ENCODE measurements at regions not wholly inside any gene's neighbourhood (a gene's known extent, or its start where the extent isn't known, plus 50 kb on each side); places are given as distances from the start of the nearest gene placed in this dataset.

DNA sequence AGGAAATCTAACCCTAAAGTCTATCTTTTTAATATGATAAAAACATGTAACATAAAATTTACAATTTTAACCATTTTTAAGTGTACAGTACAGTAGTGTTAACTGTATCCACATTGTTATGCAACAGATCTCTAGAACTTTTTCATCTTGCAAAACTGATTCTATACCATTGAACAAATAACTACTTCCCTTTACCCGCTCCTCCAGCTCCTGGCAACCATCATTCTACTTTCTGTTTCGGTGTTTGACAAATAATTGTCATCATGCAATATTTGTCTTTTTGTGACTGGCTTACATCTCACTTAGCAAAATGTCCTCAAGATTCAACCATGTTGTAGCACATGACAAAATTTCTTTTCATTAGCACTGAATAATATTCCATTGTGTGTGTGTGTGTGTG lies 203.2 kb downstream of the SIM1 start:
- TF ChIP-seq, protein P1, sequence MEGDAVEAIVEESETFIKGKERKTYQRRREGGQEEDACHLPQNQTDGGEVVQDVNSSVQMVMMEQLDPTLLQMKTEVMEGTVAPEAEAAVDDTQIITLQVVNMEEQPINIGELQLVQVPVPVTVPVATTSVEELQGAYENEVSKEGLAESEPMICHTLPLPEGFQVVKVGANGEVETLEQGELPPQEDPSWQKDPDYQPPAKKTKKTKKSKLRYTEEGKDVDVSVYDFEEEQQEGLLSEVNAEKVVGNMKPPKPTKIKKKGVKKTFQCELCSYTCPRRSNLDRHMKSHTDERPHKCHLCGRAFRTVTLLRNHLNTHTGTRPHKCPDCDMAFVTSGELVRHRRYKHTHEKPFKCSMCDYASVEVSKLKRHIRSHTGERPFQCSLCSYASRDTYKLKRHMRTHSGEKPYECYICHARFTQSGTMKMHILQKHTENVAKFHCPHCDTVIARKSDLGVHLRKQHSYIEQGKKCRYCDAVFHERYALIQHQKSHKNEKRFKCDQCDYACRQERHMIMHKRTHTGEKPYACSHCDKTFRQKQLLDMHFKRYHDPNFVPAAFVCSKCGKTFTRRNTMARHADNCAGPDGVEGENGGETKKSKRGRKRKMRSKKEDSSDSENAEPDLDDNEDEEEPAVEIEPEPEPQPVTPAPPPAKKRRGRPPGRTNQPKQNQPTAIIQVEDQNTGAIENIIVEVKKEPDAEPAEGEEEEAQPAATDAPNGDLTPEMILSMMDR (IDR thresholded peaks at IDR 0.05) = no peak
- no peak for TF ChIP-seq POLR2A (IDR thresholded peaks at IDR 0.05)
- TF ChIP-seq EP300 (IDR thresholded peaks at IDR 0.05) = no peak

All from ovary (tissue), 3 donors.